CD4-positive, alpha-beta T cell treated with Interleukin-12 subunit alpha and Interleukin-12 subunit beta, for 1 hour (primary cell): ENCODE measurements at regions not wholly inside any gene's neighbourhood (a gene's known extent, or its start where the extent isn't known, plus 50 kb on each side); places are given as distances from the start of the nearest gene placed in this dataset.
"Not testable (repeated sequence)": the region's sequence is repeated elsewhere in the genome, so short reads cannot be mapped to it uniquely, and the experiment has no call there.

ENCODE experiments used
- DNase-seq: peaks from one replicate; pipeline ENCODE4 v3.0.0-alpha.2; 2020

DNA sequence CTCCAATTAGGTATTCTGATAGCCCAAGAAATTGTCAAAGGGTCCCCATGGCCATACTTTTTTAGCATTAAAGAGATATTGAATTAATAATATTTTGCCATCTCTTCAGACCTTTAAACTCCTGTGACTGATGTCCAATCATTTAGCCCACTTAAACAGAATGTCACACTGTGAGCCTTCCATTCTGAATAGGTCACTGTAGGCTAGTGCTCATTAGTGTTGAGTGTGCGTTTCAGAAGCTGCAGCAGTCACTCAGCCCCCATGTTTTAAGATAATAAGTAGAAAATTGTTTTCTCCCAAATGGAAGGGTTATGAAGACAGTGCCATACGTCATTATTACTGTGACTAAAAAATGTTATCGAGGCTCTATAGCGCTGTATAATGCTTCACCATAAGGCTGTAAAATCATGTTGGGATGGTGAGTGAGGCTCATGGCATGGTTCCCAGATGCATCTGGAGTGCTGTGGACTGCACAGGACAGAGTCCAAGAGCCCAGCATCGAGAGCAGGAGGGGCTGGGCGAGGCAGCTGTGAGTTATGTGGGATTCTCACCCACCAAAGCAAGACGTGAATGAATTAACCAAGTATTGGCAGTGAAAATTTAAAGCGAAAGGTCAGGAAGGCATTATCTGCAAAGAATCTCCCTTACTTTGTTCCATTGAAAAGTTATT lies 2112.9 kb upstream of the WWC1 start:
- no peak for DNase-seq

DNA sequence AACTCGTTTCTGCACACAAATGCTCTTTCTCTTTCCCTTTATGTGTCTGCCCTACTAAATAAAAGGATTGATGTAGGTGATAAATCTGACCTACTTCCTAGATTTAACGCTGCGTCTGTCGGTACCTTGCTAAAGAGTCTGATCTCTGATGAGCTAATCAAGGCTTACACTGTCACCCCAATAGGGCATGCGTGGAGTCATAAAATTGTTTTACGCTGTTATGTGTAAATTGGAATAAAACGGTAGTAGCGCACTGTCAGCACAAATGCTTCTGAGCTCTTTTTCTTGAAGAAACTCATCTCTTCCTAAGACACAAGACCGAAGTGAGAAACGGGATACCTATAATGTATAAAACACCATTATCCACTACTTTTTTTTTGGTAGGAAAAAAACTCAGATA lies 2106.3 kb upstream of the WWC1 start:
- no peak for DNase-seq

DNA sequence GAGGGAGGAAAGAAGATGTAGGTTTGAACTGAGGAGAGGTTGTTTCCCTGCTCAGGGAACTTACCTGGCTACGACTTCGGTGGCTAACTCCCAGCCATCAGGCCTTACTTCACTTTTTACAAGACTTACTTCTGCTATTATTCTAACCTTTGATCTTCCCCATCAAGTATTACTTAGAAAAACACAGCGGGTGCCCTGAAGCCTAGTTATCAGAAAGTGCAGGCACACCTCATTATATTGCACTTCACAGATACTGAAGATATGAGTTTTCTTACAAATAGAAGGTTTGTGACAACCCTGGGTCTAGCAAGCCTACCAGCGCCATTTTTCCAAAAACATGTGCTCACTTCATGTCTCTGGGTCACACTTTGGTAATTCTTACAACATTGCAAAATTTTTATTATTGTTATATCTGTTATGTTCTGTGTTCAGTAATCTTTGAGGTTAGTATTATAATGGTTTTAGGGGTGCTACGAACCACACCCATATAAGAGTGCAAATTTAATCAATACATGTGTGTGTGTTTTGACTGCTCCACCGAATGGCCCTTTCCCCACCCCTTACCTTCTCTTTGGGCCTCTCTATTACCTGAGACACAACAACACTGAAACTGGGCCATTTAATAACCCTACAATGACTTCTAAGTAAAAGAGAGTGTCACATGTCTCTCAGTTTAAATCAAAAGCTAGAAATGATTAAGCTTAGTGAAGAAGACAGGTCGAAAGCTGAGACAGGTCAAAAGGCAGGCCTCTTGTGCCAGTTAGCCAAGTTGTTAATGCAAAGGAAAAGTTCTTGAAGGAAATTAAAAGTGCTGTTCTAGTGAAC lies 2102.7 kb upstream of the WWC1 start:
- DNase-seq, result no peak

DNA sequence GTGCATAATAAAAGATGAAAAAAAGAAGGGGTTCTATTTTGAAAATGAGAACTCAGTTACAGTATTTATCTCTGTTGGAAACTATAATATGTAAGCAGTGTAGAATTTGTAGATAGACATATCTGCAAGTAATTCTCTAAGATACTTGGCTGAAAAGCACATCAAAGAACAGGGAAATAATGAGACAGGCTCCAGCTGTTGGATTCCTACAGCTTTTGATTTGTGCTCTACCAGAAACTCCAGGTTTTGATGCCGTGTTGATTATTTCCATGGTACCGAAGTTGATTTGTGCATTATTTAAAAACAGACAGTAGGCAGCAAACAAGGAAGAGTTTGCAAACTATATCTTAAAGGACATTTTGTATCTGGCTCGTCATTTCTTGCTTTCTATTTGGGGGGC lies 2098.7 kb upstream of the WWC1 start:
- DNase-seq, result no peak

GRCh38 chr5:166195981-166196380 lies 2095.5 kb upstream of the WWC1 start:
- DNase-seq, result no peak

GRCh38 chr5:166200532-166200931 lies 2090.9 kb upstream of the WWC1 start:
- no peak for DNase-seq

DNA sequence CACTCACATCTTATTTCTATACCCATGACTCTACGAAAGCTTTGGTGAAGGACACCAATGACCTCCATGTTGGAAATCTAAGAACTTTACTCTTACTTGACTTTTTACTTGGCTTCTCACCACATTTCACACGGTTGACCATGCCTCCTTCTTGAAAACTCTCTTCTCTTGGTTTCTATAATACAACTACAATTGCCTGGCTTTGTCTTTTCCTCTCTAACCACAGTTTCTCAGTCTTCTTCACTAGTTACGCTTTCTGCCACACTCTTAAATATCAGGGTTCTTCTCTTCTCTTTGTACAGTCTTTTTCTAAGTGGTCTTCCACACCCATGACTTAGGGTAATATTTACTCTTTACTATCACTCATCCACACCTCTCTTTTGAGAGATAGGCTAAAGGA lies 2079.8 kb upstream of the WWC1 start:
- no peak for DNase-seq

GRCh38 chr5:166236327-166236726 lies 2055.1 kb upstream of the WWC1 start:
- DNase-seq, result no peak

GRCh38 chr5:166240705-166241104 lies 2050.7 kb upstream of the WWC1 start:
- DNase-seq, result no peak

DNA sequence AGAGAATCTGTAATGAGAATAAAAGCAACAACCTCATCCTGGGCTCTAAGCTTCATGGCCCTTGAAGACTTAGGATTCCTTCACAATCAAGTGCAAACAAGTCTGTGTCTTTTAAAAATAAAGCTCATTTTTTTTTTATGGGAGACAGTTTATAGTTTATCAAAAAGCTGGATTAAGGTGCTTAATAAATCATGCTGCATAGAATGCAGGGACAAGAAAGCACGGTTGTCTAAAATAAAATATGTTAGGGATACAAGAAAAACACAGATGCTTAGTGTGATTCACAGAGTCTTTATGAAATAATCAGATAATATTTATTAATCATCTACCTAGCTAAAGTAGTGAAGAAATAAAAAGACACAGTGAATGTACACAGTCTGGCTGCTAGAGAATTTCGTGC lies 2045.9 kb upstream of the WWC1 start:
- no peak for DNase-seq

DNA sequence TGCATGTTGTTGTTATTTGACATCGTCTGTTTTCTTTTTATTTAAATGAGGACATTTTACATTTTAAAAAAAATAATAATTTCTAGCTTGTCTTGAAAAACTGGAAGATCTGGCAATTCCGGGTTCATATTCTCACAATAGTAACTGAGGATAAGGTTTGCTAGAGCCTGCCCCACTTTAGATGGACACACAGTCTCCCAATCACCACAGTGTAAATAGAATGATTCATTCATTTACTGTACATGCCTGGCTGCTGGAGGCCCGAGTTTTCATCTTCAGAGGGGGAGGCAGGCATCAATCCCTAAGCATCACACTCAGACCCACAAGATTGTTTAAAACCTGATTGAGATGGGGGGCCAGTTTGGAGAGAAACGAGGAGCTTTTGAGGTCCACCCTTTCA lies 2039.7 kb upstream of the WWC1 start:
- no peak for DNase-seq

DNA sequence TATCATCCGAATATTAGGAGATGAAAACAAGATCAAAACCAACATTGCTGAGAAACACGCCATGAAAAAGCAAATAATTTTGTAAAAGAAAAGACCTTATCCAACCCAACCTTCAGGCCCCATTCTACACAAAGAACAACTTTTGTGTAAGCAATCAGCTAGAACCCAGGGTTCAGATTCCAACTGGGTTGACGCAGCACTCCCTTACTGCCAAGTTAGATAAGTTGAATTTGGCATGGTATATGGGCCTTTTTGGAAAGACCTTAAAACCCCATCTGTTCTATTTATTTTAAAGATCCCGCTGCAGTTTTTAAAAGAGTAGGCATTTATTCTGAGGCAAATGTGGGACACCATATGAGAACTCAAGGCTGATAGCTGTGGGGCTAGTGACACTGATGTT lies 2033.8 kb upstream of the WWC1 start:
- DNase-seq, result no peak

GRCh38 chr5:166262395-166262794 lies 2029.0 kb upstream of the WWC1 start:
- no peak for DNase-seq

DNA sequence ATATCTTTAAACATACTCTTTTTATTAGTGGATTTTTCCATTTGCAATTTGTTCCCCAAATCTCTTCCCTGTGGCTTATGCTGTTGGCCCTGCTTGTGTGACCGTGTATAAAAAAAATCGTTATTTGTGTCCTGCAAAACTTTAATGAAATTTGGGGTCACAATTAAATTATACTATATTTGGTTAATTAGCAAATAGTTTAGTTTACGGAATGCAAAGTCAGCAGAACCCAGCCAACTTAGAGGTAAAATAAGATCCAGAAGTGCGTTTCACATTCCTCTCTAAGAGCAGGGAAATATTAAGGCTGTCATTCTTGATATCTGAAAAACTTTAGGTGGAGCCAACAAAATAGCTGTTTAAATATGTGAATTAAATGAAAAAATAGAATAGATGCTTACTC lies 2023.5 kb upstream of the WWC1 start:
- no peak for DNase-seq

- no peak for DNase-seq
These were observed 2020.7 kb upstream of the WWC1 start for GRCh38 chr5:166270712-166271111.

- DNase-seq, result no peak
These were observed 2015.4 kb upstream of the WWC1 start for GRCh38 chr5:166276006-166276405.

DNA sequence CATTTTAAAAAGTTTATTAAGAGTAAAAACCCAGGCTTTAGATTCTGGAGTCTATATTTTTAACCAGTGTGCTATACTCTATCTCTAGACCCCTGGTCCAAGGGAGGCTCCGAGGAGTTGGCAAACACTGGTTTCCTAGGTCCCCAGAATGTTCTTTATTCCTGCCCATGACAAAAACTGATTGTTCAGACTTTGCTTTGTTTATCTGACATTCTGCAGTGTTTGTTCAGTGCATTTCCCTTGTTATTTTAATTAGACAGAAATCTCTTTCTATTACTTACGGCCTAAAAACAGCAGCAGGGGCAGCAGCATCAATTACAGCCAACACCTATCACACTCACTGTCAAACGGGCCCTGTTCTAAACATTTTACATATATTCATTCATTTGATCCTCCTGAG lies 2011.6 kb upstream of the WWC1 start:
- DNase-seq, result no peak

DNA sequence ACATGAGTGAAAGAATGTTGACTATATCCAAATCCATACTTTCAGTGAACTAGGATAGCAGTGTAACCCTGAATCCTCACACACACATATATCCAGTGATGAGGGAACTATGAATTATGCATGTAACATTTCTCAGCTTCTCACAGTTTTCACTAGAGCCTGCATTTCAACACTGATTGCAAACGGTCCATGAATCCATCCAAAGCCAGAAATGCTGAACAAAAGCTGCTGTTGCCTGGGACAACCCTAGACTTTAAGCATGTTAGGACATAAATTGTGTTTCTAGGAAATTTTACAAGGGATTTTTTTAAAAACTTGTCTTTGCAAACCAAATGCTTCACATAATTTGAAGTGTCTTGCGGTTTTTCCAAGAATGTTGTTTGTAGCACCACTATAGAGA lies 2010.0 kb upstream of the WWC1 start:
- no peak for DNase-seq

DNA sequence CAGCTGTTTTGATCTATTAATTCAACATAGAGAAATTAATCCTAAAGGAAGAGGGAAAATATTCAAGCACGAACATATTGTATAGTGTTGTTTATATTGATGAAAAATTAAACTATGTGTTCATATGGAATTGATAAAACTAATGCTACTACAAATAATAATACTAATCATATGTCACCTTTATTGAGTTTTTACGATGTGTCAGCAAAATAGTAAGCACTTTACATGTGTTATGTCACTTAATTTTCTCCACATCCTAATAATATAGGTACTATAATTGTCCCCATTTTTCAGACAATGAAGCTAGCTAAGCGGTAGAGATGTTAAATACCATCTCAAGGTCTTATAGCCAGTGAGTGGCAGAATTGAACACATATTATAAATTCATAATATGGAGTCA lies 2008.5 kb upstream of the WWC1 start:
- DNase-seq, result no peak

DNA sequence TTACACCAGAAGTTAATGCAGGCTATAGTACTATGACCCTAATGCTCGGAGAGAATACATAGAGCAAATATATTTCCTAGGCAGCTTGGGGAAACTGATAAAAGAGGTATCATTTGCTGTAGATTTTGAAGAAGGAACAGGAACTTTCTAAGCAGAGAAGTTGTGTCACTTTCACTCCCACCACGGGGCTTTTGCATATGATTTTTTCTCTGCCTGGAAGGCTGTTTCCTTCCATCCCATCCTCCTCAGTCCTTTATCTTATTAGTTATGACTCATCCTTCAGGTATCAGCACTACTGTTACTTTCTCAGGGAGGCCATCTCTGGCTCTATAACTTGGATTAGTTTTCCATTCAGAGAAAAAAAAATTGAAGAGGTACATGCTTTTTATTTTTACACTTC lies 2006.1 kb upstream of the WWC1 start:
- no peak for DNase-seq

DNA sequence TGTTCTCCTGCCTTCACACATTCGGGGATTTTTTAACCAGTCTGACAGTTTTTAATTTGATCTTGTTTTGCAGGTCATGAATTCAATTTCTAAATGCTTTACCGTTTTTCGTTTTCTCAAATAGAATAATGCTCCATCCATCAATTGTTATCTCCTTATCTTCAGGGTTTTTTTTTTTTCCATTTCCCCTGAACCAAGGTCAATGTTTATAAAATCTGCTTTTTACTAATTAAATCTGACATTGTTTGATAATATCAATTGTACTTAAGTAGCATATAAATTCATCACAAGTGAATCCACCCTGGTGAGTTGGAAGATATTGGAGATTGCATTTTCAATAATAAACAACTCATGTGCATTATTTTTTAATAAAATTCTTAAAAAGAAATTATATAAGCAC lies 2004.6 kb upstream of the WWC1 start:
- DNase-seq, result no peak

DNA sequence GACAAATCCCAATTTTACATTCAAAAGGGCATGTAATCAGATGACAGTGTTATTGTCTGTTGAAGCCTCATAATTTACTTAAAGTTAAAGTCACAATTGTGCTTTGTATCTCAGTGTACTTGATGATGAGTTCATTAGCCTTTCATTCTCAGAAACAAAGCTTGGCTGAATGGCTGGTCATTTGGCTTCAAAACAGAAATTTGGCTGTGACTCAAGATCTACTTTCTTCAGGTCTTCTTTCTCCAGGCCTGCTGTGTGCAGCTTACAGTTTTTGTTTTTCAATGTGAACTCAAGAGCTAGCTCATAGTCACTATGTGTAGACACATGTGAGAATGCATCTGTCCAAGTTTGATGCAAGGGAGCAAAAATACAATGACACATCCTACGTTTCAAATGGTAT lies 2003.6 kb upstream of the WWC1 start:
- no peak for DNase-seq

DNA sequence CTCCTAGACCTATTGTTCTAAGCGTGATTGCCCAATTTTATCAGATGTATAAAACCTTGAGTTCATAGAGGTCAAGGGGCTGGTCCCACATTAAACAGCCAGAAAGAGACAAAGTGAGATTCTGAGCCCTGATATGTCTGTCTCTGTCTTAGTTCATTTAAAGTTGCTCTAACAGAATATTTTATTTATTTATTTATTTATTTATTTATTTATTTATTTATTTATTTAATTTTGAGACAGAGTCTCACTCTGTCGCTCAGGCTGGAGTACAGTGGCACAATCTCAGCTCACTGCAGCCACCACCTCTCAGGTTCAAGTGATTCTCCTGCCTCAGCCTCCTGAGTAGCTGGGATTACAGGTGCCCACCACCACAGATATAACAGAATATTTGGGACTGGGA lies 1999.6 kb upstream of the WWC1 start:
- DNase-seq, result not testable (repeated sequence)

DNA sequence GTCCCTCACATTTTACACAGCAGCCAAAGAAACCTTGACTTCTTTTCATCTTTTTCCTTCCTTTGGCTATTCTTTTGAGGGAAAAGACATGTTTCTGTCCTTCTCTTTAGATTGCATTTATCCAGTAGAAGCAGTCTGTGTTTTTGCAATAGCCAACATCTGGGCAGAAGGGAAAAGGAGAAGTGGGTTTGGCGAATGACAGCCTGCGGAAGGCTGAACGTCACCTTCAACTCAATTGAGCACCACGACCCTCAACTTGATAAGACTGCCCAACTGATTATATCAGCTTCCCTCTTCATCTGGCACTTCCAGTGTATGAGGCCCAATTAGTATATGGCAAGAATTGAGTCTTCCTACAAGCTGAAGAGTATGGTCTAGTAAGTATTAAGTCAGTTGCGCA lies 1997.6 kb upstream of the WWC1 start:
- no peak for DNase-seq

- no peak for DNase-seq
These were observed 1989.3 kb upstream of the WWC1 start for GRCh38 chr5:166302166-166302565.
